ENCODE measurements at regions not wholly inside any gene's neighbourhood (a gene's known extent, or its start where the extent isn't known, plus 50 kb on each side); places are given as distances from the start of the nearest gene placed in this dataset.

- peaks cover 8% of the 10 kb centered on the region for H3K4me1 ChIP-seq
- H3K27me3 ChIP-seq (ENCODE audit: insufficient read depth in 3 of 3, low read length in 2 of 3) = no peaks in the 10 kb centered on the region
- TF ChIP-seq CTCF (IDR thresholded peaks at IDR 0.05) = no peak
- no peak overlapping the region for H3K4me3 ChIP-seq
- intact Hi-C loops (cut with DNase I) = no loop called here
- no peak overlapping the region for H3K27ac ChIP-seq
- WGBS, 3 donors = 81 to 88% (median 84%) methylated on average over 9 of the region's 9 CpGs
- DNase-seq = no peak
- H3K36me3 ChIP-seq (ENCODE audit: insufficient read depth in 1 of 2, low read depth in 1 of 2) = no peaks in the 10 kb centered on the region
- no peaks in the 10 kb centered on the region for H3K9me3 ChIP-seq
- no peak for ATAC-seq
These were observed 100.7 kb downstream of the ARF6 start for GRCh38 chr14:49993565-49993964.

- Histone ChIP-seq H3K4me1 (peaks cover 22% of the 10 kb centered on the region), H3K27ac (no peak overlapping the region), H3K4me3 (no peak overlapping the region), H3K27me3 (ENCODE audit: insufficient read depth in 3 of 3, low read length in 2 of 3) (no peaks in the 10 kb centered on the region), H3K9me3 (no peaks in the 10 kb centered on the region), H3K36me3 (ENCODE audit: insufficient read depth in 1 of 2, low read depth in 1 of 2) (no peaks in the 10 kb centered on the region)
- intact Hi-C loops (cut with DNase I) = no loop called here
- no peak for ATAC-seq
- 58 to 73% (median 71%) methylated on average over 9 of the region's 9 CpGs for WGBS, 3 donors
- TF ChIP-seq CTCF (IDR thresholded peaks at IDR 0.05) = no peak
- no peak for DNase-seq
These were observed 102.2 kb downstream of the ARF6 start for GRCh38 chr14:49994951-49995561.

GRCh38 chr14:49997991-49998390 lies 105.1 kb downstream of the ARF6 start:
- Histone ChIP-seq H3K9me3 (no peaks in the 10 kb centered on the region), H3K36me3 (ENCODE audit: insufficient read depth in 1 of 2, low read depth in 1 of 2) (no peaks in the 10 kb centered on the region), H3K27me3 (ENCODE audit: insufficient read depth in 3 of 3, low read length in 2 of 3) (no peaks in the 10 kb centered on the region), H3K4me1 (peaks cover 46% of the 10 kb centered on the region), H3K4me3 (no peak overlapping the region), H3K27ac (peak overlapping the region; percentile 30)
- DNase-seq (no peak), ATAC-seq (no peak)
- no peak for TF ChIP-seq CTCF (IDR thresholded peaks at IDR 0.05)
- 31 to 63% (median 33%) methylated on average over 4 of the region's 4 CpGs for WGBS, 3 donors
- intact Hi-C loops (cut with DNase I) = no loop called here

GRCh38 chr14:49999146-49999761 lies 106.4 kb downstream of the ARF6 start:
- peak overlapping the region; percentile 94 for H3K27ac ChIP-seq
- intact Hi-C loops (cut with DNase I) = no loop called here
- no peak overlapping the region for H3K4me3 ChIP-seq
- H3K4me1 ChIP-seq = peaks cover 55% of the 10 kb centered on the region
- DNase-seq (peak; percentile 88 to 90), ATAC-seq (peak; percentile 35 to 57 (median 54))
- H3K9me3 ChIP-seq = no peaks in the 10 kb centered on the region
- no peak for TF ChIP-seq CTCF (IDR thresholded peaks at IDR 0.05)
- H3K27me3 ChIP-seq (ENCODE audit: insufficient read depth in 3 of 3, low read length in 2 of 3) = no peaks in the 10 kb centered on the region
- 27 to 52% (median 40%) methylated on average over 5 of the region's 5 CpGs for WGBS, 3 donors
- no peaks in the 10 kb centered on the region for H3K36me3 ChIP-seq (ENCODE audit: insufficient read depth in 1 of 2, low read depth in 1 of 2)
